ENCODE measurements at regions not wholly inside any gene's neighbourhood (a gene's known extent, or its start where the extent isn't known, plus 50 kb on each side); places are given as distances from the start of the nearest gene placed in this dataset.
"Not testable (repeated sequence)": the region's sequence is repeated elsewhere in the genome, so short reads cannot be mapped to it uniquely, and the experiment has no call there.

DNA sequence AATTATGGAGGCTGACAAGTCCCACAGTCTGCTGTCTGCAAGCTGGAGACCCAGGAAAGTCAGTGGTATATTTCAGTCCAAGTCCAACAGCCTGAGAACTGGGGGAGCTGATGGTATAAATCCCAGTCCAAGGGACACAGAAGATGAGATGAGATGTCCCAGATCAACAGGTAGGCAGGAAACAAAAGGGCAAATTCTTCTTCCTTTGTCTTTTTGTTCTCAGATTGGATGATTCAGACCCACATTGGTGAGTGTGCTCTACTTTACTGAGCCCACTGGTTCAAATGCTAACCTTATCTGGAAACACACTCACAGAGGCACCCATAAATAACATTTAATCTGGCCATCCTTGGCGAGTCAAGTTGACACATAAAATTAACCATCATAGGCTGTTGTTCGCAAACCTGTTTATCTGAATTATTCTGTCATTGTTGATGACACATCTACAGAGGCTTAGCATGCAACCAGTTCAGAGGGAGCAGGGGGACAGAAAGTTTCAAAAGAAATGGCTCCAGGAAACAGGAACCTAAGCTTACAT lies 62.7 kb upstream of the ITGA11 start:
- no peak for DNase-seq (ENCODE audit: low read depth in 2 of 2)
- TF ChIP-seq, protein P1, sequence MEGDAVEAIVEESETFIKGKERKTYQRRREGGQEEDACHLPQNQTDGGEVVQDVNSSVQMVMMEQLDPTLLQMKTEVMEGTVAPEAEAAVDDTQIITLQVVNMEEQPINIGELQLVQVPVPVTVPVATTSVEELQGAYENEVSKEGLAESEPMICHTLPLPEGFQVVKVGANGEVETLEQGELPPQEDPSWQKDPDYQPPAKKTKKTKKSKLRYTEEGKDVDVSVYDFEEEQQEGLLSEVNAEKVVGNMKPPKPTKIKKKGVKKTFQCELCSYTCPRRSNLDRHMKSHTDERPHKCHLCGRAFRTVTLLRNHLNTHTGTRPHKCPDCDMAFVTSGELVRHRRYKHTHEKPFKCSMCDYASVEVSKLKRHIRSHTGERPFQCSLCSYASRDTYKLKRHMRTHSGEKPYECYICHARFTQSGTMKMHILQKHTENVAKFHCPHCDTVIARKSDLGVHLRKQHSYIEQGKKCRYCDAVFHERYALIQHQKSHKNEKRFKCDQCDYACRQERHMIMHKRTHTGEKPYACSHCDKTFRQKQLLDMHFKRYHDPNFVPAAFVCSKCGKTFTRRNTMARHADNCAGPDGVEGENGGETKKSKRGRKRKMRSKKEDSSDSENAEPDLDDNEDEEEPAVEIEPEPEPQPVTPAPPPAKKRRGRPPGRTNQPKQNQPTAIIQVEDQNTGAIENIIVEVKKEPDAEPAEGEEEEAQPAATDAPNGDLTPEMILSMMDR (IDR thresholded peaks at IDR 0.05; ENCODE audit: low read depth, low read length): no peak
- H3K4me3 ChIP-seq (replicated peaks in 1 of 2; ENCODE audit: low read depth in 2 of 2, low read length in 2 of 2): no peak overlapping the region

- no peak overlapping the region for H3K4me3 ChIP-seq (replicated peaks in 1 of 2; ENCODE audit: low read depth in 2 of 2, low read length in 2 of 2)
- no peak for DNase-seq (ENCODE audit: low read depth in 2 of 2)
- TF ChIP-seq, protein P1 (IDR thresholded peaks at IDR 0.05; ENCODE audit: low read depth, low read length): no peak
These were observed 63.4 kb upstream of the ITGA11 start for GRCh38 chr15:68495221-68495950.

GRCh38 chr15:68495981-68496705 lies 64.2 kb upstream of the ITGA11 start:
- TF ChIP-seq, protein P1 (IDR thresholded peaks at IDR 0.05; ENCODE audit: low read depth, low read length): no peak
- no peak for DNase-seq (ENCODE audit: low read depth in 2 of 2)
- no peak overlapping the region for H3K4me3 ChIP-seq (replicated peaks in 1 of 2; ENCODE audit: low read depth in 2 of 2, low read length in 2 of 2)

GRCh38 chr15:68496751-68497150 lies 64.8 kb upstream of the ITGA11 start:
- not testable (repeated sequence) for H3K4me3 ChIP-seq (replicated peaks in 1 of 2; ENCODE audit: low read depth in 2 of 2, low read length in 2 of 2); DNase-seq (ENCODE audit: low read depth in 2 of 2)

- DNase-seq (ENCODE audit: low read depth in 2 of 2): no peak
- no peak overlapping the region for H3K4me3 ChIP-seq (replicated peaks in 1 of 2; ENCODE audit: low read depth in 2 of 2, low read length in 2 of 2)
- TF ChIP-seq, protein P1 (IDR thresholded peaks at IDR 0.05; ENCODE audit: low read depth, low read length): no peak
These were observed 65.4 kb upstream of the ITGA11 start for GRCh38 chr15:68497206-68497910.

GRCh38 chr15:68498076-68498475 lies 66.1 kb upstream of the ITGA11 start:
- H3K4me3 ChIP-seq (replicated peaks in 1 of 2; ENCODE audit: low read depth in 2 of 2, low read length in 2 of 2): no peak overlapping the region
- TF ChIP-seq, protein P1 (IDR thresholded peaks at IDR 0.05; ENCODE audit: low read depth, low read length): no peak
- DNase-seq (ENCODE audit: low read depth in 2 of 2): no peak

Measured in cardiac fibroblast (primary cell).